Fibroblast of pulmonary artery (primary cell): ENCODE measurements at regions not wholly inside any gene's neighbourhood (a gene's known extent, or its start where the extent isn't known, plus 50 kb on each side); places are given as distances from the start of the nearest gene placed in this dataset.
A peak's percentile ranks its signal among the peaks of the same experiment; 100 is the strongest.

Experiments used
- DNase-seq: peaks from one replicate; pipeline ENCODE4 v3.0.0-alpha.2; 2010; ENCODE audit warnings: low read depth
- H3K4me3 ChIP-seq: replicated peaks from 2 replicates; pipeline ENCODE4 v1.5.1; 2011; ENCODE audit warnings: low read depth, mild to moderate bottlenecking, control low read depth, low read length, moderate library complexity
- CTCF ChIP-seq: IDR thresholded peaks from 2 replicates; pipeline ENCODE4 v1.5.1; 2011; ENCODE audit warnings: mild to moderate bottlenecking, control low read depth, low read length, inconsistent platforms; ENCODE audit errors: missing control alignments

- DNase-seq = peak; percentile 31
- TF ChIP-seq CTCF = no peak
These were observed 868.5 kb upstream of the SLIT2 start for GRCh38 chr4:19382993-19383756.

GRCh38 chr4:19381068-19381467, 870.6 kb upstream of the SLIT2 start:
- H3K4me3 ChIP-seq = no peak overlapping the region
- peak; percentile 67 for DNase-seq
- no peak for TF ChIP-seq CTCF

More at GRCh38 chr4:19382993-19383756, 868.5 kb upstream of the SLIT2 start:
- no peak overlapping the region for H3K4me3 ChIP-seq

- H3K4me3 ChIP-seq = no peak overlapping the region
- DNase-seq = peak; percentile 24
- TF ChIP-seq CTCF = no peak
These were observed 871.1 kb upstream of the SLIT2 start for GRCh38 chr4:19380600-19380999.

GRCh38 chr4:19379191-19379708, 872.5 kb upstream of the SLIT2 start:
- no peak for DNase-seq
- TF ChIP-seq CTCF = no peak
- H3K4me3 ChIP-seq = no peak overlapping the region

GRCh38 chr4:19375931-19376330, 875.8 kb upstream of the SLIT2 start:
- no peak overlapping the region for H3K4me3 ChIP-seq
- TF ChIP-seq CTCF = no peak
- peak; percentile 43 for DNase-seq

GRCh38 chr4:19375136-19375804, 876.4 kb upstream of the SLIT2 start:
- DNase-seq = no peak
- no peak for TF ChIP-seq CTCF
- no peak overlapping the region for H3K4me3 ChIP-seq
